ENCODE measurements at regions not wholly inside any gene's neighbourhood (a gene's known extent, or its start where the extent isn't known, plus 50 kb on each side); places are given as distances from the start of the nearest gene placed in this dataset.
"Not testable (repeated sequence)": the region's sequence is repeated elsewhere in the genome, so short reads cannot be mapped to it uniquely, and the experiment has no call there.

GRCh38 chr2:184993746-184994145 is 395.4 kb downstream of the ZNF804A start:
- Histone ChIP-seq H3K9me3 (no peaks in the 10 kb centered on the region), H3K4me3 (no peak overlapping the region), H3K27me3 (no peaks in the 10 kb centered on the region), H3K27ac (no peak overlapping the region), H3K4me1 (no peaks in the 10 kb centered on the region), H3K36me3 (no peaks in the 10 kb centered on the region)
- DNase-seq = no peak
- no peak for TF ChIP-seq CTCF (IDR thresholded peaks at IDR 0.05)
- intact Hi-C loops (cut with DNase I; ENCODE audit: low total_unique reads) = no loop called here

- intact Hi-C loops (cut with DNase I; ENCODE audit: low total_unique reads) = no loop called here
- no peak overlapping the region for H3K27ac ChIP-seq
- no peak overlapping the region for H3K4me3 ChIP-seq
- H3K9me3 ChIP-seq = peaks cover 0 to 10% (median 0%) of the 10 kb centered on the region in 3 donors
- no peak for DNase-seq
- no peaks in the 10 kb centered on the region for H3K36me3 ChIP-seq
- no peaks in the 10 kb centered on the region for H3K27me3 ChIP-seq
- TF ChIP-seq CTCF (IDR thresholded peaks at IDR 0.05) = no peak
- no peaks in the 10 kb centered on the region for H3K4me1 ChIP-seq
Observed at GRCh38 chr2:185006481-185006880, 408.2 kb downstream of the ZNF804A start.

GRCh38 chr2:185012643-185013042 is 414.3 kb downstream of the ZNF804A start:
- no peak for TF ChIP-seq CTCF (IDR thresholded peaks at IDR 0.05)
- Histone ChIP-seq H3K36me3 (no peaks in the 10 kb centered on the region), H3K27ac (no peak overlapping the region), H3K4me1 (no peaks in the 10 kb centered on the region), H3K4me3 (no peak overlapping the region), H3K27me3 (no peaks in the 10 kb centered on the region), H3K9me3 (peaks cover 0 to 25% (median 17%) of the 10 kb centered on the region in 3 donors)
- DNase-seq = no peak
- intact Hi-C loops (cut with DNase I; ENCODE audit: low total_unique reads) = no loop called here

GRCh38 chr2:185014076-185014475 is 415.7 kb downstream of the ZNF804A start:
- Histone ChIP-seq H3K9me3 (peaks cover 0 to 25% (median 17%) of the 10 kb centered on the region in 3 donors), H3K27me3 (no peaks in the 10 kb centered on the region), H3K27ac (no peak overlapping the region), H3K4me3 (no peak overlapping the region), H3K4me1 (no peaks in the 10 kb centered on the region), H3K36me3 (no peaks in the 10 kb centered on the region)
- intact Hi-C loops (cut with DNase I; ENCODE audit: low total_unique reads) = no loop called here
- TF ChIP-seq CTCF (IDR thresholded peaks at IDR 0.05) = no peak
- no peak for DNase-seq

DNA sequence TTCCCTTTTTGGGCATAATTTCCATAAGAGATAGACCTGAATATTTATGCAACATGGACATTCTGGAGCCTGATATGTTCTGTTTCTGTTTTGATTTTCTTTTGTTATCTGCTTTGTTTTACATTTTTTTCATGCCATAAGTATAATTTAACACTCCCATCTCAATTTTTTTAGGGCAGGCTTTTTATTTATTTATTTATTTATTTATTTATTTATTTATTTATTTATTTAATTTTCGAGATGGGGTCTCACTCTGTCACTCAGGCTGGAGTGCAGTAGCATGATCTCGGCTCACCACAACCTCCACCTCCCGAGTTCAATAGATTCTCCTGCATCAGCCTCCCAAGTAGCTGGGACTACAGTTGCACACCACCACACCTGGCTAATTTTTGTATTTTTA is 427.6 kb downstream of the ZNF804A start:
- H3K36me3 ChIP-seq; H3K4me1 ChIP-seq; H3K4me3 ChIP-seq; H3K27me3 ChIP-seq; H3K9me3 ChIP-seq; H3K27ac ChIP-seq; intact Hi-C loops (cut with DNase I; ENCODE audit: low total_unique reads); DNase-seq: not testable (repeated sequence)

- Histone ChIP-seq H3K27me3 (no peaks in the 10 kb centered on the region), H3K36me3 (no peaks in the 10 kb centered on the region), H3K4me1 (no peaks in the 10 kb centered on the region), H3K4me3 (no peak overlapping the region), H3K9me3 (no peaks in the 10 kb centered on the region), H3K27ac (no peak overlapping the region)
- no peak for DNase-seq
- intact Hi-C loops (cut with DNase I; ENCODE audit: low total_unique reads) = no loop called here
- TF ChIP-seq CTCF (IDR thresholded peaks at IDR 0.05) = no peak
Observed at GRCh38 chr2:185035906-185036305, 437.6 kb downstream of the ZNF804A start.
